K562 (cell line): ENCODE measurements at regions not wholly inside any gene's neighbourhood (a gene's known extent, or its start where the extent isn't known, plus 50 kb on each side); places are given as distances from the start of the nearest gene placed in this dataset.

Experiments
- ZFP1 ChIP-seq: fragments of 450-650 bp; formaldehyde crosslinking; IDR thresholded peaks from 2 replicates; pipeline ENCODE4 v1.4.0; 2020; ENCODE audit warnings: mild to moderate bottlenecking, mixed read lengths
- ZNF263 ChIP-seq: sonication (generic); formaldehyde crosslinking; IDR thresholded peaks from 2 replicates; pipeline ENCODE4 v1.8.0; 2022; ENCODE audit warnings: mild to moderate bottlenecking, missing genetic modification reagents, borderline replicate concordance

DNA sequence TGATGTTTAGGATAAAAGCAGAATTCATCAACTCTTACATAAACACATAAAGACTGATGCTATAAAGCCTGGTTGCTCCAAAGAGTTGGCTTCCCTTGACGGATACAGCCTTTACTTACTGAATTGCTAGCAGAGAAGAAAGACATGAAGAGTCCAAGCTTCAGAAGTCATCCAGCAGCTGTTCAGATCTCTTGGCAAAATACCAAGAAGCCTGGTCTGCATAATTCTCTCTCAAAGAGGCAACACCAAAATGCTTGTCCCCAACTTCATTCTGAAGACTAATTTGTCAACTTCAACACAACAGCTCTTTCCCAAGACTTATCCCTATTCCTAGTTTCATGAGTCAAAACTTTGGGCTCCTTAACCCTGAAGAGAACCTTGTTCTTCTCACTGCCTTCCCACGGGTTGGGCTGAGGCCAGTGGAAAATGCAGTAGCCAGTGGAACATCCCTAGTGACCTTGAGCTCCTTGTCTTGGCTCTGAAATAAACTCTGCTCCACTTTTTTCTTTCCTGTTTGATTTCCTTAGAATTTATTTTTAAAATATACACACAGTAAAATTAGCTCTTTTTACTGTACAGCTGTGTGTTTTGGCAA lies 119.2 kb upstream of the THBS1 start:
- no peak for TF ChIP-seq ZNF263 (CRISPR knock-in tag)
- TF ChIP-seq ZFP1 (CRISPR knock-in tag), result no peak
